HFF-Myc (cell line): ENCODE measurements at regions not wholly inside any gene's neighbourhood (a gene's known extent, or its start where the extent isn't known, plus 50 kb on each side); places are given as distances from the start of the nearest gene placed in this dataset.
"Not testable (repeated sequence)": the region's sequence is repeated elsewhere in the genome, so short reads cannot be mapped to it uniquely, and the experiment has no call there.

ENCODE experiments used
- DNase-seq: peaks from one replicate; pipeline ENCODE4 v3.0.0-alpha.2; 2011; ENCODE audit warnings: low read depth; ENCODE audit errors: extremely low read depth
- H3K4me3 ChIP-seq: replicated peaks from 2 replicates; pipeline ENCODE4 v1.5.1; 2011; ENCODE audit warnings: low read depth, mild to moderate bottlenecking, control low read depth, low read length
- TF ChIP-seq, protein P1 (sequence below): IDR thresholded peaks from 2 replicates; pipeline ENCODE4 v1.5.1; 2012; ENCODE audit warnings: mild to moderate bottlenecking, low read depth, low read length, control low read depth; ENCODE audit errors: missing control alignments

GRCh38 chr6:169406804-169407203 is 153.2 kb upstream of the THBS2 start:
- no peak for DNase-seq
- TF ChIP-seq, protein P1, sequence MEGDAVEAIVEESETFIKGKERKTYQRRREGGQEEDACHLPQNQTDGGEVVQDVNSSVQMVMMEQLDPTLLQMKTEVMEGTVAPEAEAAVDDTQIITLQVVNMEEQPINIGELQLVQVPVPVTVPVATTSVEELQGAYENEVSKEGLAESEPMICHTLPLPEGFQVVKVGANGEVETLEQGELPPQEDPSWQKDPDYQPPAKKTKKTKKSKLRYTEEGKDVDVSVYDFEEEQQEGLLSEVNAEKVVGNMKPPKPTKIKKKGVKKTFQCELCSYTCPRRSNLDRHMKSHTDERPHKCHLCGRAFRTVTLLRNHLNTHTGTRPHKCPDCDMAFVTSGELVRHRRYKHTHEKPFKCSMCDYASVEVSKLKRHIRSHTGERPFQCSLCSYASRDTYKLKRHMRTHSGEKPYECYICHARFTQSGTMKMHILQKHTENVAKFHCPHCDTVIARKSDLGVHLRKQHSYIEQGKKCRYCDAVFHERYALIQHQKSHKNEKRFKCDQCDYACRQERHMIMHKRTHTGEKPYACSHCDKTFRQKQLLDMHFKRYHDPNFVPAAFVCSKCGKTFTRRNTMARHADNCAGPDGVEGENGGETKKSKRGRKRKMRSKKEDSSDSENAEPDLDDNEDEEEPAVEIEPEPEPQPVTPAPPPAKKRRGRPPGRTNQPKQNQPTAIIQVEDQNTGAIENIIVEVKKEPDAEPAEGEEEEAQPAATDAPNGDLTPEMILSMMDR, result no peak
- no peak overlapping the region for H3K4me3 ChIP-seq

DNA sequence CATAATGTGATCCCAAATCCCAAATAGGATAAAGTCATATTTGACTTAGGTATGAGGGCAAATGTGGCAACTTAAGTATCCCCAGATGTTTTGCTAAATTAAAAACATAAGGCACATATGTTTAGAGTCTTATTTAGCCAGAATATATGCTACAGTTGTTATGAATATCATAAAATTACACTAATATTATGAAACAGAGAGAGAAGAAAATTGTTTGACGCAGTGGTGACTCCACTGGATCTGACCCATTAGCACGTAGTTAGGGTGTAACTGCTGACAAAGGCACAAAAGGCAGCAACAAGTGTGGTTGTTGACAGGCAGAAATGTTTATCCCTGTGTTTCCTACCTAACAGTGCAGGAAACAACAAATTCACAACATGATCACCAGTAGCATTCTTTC is 152.4 kb upstream of the THBS2 start:
- no peak overlapping the region for H3K4me3 ChIP-seq
- no peak for DNase-seq
- TF ChIP-seq, protein P1, result no peak

GRCh38 chr6:169404828-169405227 is 151.2 kb upstream of the THBS2 start:
- no peak overlapping the region for H3K4me3 ChIP-seq
- TF ChIP-seq, protein P1, result no peak
- DNase-seq, result no peak

GRCh38 chr6:169398342-169399105 is 144.9 kb upstream of the THBS2 start:
- TF ChIP-seq, protein P1, result no peak
- H3K4me3 ChIP-seq, result no peak overlapping the region
- DNase-seq, result no peak

DNA sequence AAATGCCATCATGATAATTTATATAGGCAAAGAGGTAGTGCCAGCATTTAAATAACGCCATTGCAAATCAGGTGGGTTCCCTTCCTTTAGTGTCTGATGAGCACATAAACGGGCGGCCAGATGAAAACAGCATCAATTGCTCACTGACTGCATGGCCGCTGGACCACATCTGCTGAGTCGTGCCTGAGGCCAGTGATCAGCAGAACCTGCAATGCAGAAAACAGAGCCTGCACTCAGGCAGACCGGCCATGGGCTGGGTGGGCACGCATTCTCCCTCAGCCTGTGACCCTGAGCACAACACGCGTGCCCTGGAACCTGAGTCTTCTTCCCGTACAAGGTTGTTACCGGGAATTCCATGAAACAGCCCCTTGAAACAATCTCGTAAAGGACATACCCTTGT is 144.0 kb upstream of the THBS2 start:
- TF ChIP-seq, protein P1, result no peak
- DNase-seq, result no peak
- no peak overlapping the region for H3K4me3 ChIP-seq

- TF ChIP-seq, protein P1, result no peak
- no peak overlapping the region for H3K4me3 ChIP-seq
- DNase-seq, result no peak
These were observed 143.0 kb upstream of the THBS2 start for GRCh38 chr6:169396554-169397163.

DNA sequence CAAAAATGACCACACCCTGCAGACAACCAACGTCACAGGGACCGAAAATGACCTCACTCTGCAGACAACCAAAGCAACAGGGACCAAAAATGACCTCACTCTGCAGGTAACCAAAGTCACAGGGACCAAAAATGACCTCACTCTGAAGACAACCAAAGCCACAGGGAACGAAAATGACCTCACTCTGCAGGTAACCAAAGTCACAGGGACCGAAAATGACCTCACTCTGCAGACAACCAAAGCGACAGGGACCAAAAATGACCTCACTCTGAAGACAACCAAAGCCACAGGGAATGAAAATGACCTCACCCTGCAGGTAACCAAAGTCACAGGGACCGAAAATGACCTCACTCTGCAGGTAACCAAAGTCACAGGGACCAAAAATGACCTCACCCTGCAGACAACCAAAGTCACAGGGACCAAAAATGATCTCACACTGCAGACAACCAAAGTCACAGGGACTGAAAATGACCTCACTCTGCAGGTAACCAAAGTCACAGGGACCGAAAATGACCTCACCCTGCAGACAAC is 142.4 kb upstream of the THBS2 start:
- not testable (repeated sequence) for DNase-seq, H3K4me3 ChIP-seq
